IPS-NIHi11 (cell line): ENCODE measurements at regions not wholly inside any gene's neighbourhood (a gene's known extent, or its start where the extent isn't known, plus 50 kb on each side); places are given as distances from the start of the nearest gene placed in this dataset.

Source experiments
- DNase-seq: peaks from one replicate; pipeline ENCODE4 v3.0.0; 2012; ENCODE audit warnings: mixed read lengths, low spot score

- DNase-seq: no peak
These were observed 71.6 kb upstream of the KCNIP4 start for GRCh38 chr4:22020129-22020528.

- DNase-seq: no peak
These were observed 71.1 kb upstream of the KCNIP4 start for GRCh38 chr4:22019676-22020075.

GRCh38 chr4:22014222-22014741 lies 65.7 kb upstream of the KCNIP4 start:
- DNase-seq: no peak

- peak; percentile 18 for DNase-seq
These were observed 55.3 kb upstream of the KCNIP4 start for GRCh38 chr4:22003878-22004277.
